G401 (cell line): ENCODE measurements at regions not wholly inside any gene's neighbourhood (a gene's known extent, or its start where the extent isn't known, plus 50 kb on each side); places are given as distances from the start of the nearest gene placed in this dataset.

Experiments used
- DNase-seq: peaks from one replicate; pipeline ENCODE4 v3.0.0-alpha.2; 2015; ENCODE audit warnings: low spot score
- in situ Hi-C: cut with HindIII; loops from 2 replicates; pipeline ENCODE4 v1.10.0; 2016; ENCODE audit warnings: low sequenced_read_pairs, mixed read lengths

DNA sequence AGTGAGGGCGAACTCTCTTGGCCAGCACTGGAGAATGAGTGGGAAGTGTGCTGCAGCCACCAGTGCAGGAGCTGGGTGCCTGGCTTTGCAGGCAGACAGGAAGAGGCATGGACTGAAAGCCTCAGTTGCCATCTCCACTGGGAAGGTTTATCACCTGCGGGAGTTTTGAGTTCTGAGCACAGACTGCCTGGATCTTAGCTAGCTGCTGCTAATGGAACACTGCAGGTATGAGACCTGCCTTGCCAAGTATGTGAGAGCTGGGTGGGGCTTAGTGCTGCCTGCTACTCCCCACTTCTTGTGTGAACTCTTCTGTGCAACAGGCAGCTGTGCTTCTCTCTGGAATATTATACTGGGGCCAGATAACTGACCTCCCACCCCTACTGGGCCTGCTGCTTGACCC is 424.1 kb downstream of the TLR4 start:
- DNase-seq: no peak

GRCh38 chr9:118129541-118129940 is 425.3 kb downstream of the TLR4 start:
- DNase-seq: no peak
- in situ Hi-C loops: no loop called here

More for the DNA sequence above, 424.1 kb downstream of the TLR4 start:
- in situ Hi-C loops: no loop called here

DNA sequence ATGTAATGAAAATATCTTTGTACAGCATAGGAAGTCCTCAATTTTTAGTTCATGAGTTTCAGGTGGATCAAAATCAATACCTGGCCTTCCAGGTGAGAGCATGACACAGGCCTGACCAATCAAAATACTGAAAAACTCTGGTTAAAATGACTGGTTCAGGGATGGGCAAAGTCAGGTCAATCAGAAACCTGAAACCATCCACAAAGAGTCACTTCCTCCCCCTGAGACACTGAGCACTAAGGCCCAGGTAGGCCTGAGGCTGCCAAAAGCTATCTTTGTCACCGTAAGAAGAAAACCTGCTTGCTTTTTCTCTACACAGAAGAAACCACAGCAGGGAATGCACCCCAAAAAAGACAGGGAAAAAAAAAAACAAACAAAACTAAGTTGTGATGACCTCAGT is 444.8 kb downstream of the TLR4 start:
- in situ Hi-C loops: no loop called here
- no peak for DNase-seq

- DNase-seq: no peak
- in situ Hi-C loops: no loop called here
Observed at GRCh38 chr9:118156846-118157245, 452.6 kb downstream of the TLR4 start.

DNA sequence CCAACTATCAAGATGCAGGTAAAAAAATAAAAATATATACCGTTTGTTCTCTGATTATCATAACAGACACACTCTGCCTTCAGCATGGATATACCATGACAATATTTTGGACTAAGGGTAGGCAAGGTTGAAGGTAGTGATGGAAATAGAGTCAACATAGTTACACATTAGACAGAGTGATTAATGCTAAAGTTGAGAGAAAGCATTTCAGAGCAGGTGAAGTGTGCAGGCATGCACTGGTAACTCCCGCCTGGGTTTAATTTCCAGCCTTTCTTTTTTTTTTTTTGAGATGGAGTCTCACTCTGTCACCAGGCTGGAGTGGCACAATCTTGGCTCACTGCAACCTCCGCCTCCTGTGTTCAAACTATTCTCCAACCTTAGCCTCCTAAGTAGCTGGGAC is 458.5 kb downstream of the TLR4 start:
- DNase-seq: no peak
- in situ Hi-C loops: no loop called here

- DNase-seq: no peak
- in situ Hi-C loops: no loop called here
Observed at GRCh38 chr9:118163751-118164150, 459.5 kb downstream of the TLR4 start.

- in situ Hi-C loops: no loop called here
- no peak for DNase-seq
Observed at GRCh38 chr9:118165451-118165850, 461.2 kb downstream of the TLR4 start.

- peak; percentile 93 for DNase-seq
- in situ Hi-C loops: no loop called here
Observed at GRCh38 chr9:118170032-118170955, 466.1 kb downstream of the TLR4 start.

GRCh38 chr9:118177241-118177640 is 473.0 kb downstream of the TLR4 start:
- in situ Hi-C loops: no loop called here
- no peak for DNase-seq

DNA sequence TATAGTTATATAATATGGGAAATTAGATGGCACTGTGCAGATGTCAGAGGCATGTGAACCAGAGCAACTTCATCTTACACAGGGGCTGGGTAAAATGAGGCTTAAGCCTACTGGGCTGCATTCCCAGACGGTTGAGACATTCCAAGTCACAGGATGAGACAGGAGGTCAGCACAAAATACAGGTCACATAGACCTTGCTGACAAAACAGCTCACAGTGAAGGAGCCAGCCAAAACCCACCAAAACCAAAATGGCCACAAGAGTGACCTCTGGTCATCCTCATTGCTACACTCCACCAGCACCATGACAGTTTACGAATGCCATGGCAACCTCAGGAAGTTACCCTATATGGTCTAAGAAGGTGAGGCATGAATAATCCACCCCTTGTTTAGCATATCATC is 479.4 kb downstream of the TLR4 start:
- in situ Hi-C loops: no loop called here
- DNase-seq: no peak

DNA sequence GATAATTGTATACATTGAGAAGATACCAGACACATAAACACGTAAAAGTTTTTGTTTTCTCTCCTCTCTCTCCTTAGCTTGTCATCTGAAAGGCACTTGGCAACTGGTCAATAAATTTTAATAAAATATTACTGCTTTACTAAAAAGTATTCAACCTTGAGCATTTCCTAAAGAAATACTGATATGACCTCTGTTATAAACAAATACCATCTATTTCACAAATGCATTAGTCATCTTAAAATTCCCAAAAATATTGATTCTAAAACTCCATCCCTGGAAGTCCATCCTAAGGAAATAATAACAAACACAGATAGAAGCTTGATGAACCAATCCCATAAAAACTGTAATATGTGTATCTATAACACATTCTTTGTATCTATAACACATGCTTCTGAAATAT is 483.2 kb downstream of the TLR4 start:
- in situ Hi-C loops: no loop called here

DNA sequence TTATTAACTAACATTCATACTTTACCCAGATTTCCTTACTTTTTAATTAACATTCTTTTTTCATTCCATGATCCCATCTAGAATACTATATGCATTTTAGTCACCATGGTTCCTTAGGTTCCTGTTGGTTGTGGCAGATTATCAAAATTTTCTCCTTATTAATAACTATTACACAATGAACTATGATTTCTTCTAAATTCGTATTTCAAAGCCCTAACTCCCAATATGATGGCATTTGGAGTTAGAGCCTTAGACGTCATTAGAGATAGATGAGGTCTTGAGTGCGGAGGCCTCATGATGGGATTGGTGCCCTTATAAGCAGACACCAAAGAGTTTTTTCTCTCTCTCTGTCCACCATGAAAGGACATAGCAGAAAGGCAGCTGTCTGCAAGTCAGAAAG is 485.4 kb downstream of the TLR4 start:
- in situ Hi-C loops: no loop called here
- no peak for DNase-seq

More for the DNA sequence above, 483.2 kb downstream of the TLR4 start:
- no peak for DNase-seq

DNA sequence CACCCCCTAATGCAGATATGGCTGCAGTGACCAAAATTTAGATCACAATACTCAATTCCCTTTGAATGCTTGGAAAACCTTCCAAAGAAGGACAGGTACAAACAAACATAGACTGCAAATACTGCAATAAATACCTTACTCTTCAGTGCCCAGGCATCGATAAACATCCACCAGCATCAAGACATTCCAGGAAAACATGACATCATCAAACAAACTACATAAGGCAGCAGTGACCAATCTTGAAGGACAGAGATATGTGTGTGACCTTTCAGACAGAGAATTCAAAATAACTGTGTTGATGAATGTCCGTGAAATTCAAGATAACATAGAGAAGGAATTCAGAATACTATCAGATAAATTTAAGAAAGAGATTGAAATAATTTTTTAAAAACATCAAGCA is 488.6 kb downstream of the TLR4 start:
- DNase-seq: no peak
- in situ Hi-C loops: no loop called here

- in situ Hi-C loops: no loop called here
- peak; percentile 99 for DNase-seq
Observed at GRCh38 chr9:118209343-118209742, 505.1 kb downstream of the TLR4 start.

DNA sequence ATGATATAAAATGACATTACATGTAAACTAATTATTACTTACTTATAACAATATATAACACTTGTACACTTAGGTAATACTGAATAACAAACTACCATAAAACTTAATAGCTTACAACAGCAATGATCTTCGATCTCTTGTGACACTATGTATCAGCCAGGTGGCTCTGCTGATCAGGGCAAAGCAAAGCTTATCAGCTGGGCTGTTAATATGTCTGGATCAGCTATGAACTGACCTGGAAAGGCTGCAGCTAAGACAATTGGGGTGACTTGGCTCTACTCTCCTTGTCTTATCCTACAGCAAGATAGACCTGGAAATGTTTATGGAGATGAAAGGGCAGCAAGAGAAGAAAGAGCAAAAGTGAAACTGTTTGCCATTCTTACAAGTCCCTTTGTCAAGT is 511.3 kb downstream of the TLR4 start:
- in situ Hi-C loops: no loop called here

DNA sequence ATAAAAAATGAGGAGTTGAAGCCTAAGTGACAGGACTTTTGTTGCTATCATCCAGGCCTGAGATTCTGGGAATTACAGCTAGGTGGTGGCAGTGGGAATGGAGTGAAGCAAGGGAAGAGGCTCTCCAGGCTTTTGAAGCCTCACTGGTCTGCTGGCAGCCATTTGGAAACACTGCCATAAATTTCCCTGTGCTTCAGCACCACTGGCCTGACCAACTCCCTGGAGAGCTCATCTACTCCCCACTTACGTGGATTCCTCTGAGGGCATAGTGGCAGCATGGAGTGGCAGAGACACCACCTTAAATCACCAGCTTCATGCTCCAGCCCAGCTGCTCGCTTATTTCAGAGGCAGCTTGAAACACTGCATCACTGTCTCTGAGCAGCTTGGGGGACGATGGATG is 518.2 kb downstream of the TLR4 start:
- no peak for DNase-seq
- in situ Hi-C loops: no loop called here

More for the DNA sequence above, 511.3 kb downstream of the TLR4 start:
- no peak for DNase-seq

GRCh38 chr9:118223111-118223510 is 518.9 kb downstream of the TLR4 start:
- in situ Hi-C loops: no loop called here
- DNase-seq: no peak

DNA sequence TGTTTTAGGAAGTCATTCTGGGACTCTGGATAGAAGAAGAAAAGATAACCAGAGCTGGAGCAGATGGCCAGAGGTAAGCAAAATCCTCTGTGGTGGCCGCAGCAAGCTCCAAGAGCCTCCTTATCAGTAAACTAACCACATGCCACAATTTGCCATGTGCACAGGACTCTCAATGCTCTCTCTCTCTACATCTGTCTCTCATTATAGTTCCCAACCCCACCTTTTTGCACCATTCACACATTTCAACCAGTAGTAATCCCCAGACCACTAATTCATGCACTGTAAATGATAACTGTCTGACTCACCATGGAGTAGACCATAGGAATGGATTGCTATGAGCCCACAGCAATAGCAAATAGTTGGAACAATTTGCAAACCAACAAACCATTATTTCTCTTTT is 526.1 kb downstream of the TLR4 start:
- DNase-seq: no peak

GRCh38 chr9:118236625-118237024 is 532.4 kb downstream of the TLR4 start:
- in situ Hi-C loops: no loop called here
- DNase-seq: no peak

More for the DNA sequence above, 526.1 kb downstream of the TLR4 start:
- in situ Hi-C loops: no loop called here

GRCh38 chr9:118238139-118238538 is 533.9 kb downstream of the TLR4 start:
- no peak for DNase-seq
- in situ Hi-C loops: no loop called here

- in situ Hi-C loops: no loop called here
- DNase-seq: no peak
Observed at GRCh38 chr9:118252027-118252426, 547.8 kb downstream of the TLR4 start.
